Activated naive CD4-positive, alpha-beta T cell treated with anti-CD3 and anti-CD28 coated beads for 36 hours (primary cell): ENCODE measurements at regions not wholly inside any gene's neighbourhood (a gene's known extent, or its start where the extent isn't known, plus 50 kb on each side); places are given as distances from the start of the nearest gene placed in this dataset.

ENCODE experiments used
- CTCF ChIA-PET: fragments of 350-600 bp; sonication (Branson Sonifier 250); formaldehyde crosslinking; loops from one replicate; lab custom pipeline; 2021; ENCODE audit warnings: antibody characterized with exemption; lab: Charles Lee
- DNase-seq: peaks from one replicate; pipeline ENCODE4 v3.0.0-alpha.2; 2020
- H3K27ac Mint-ChIP-seq: one replicate; pipeline ENCODE4 v1.8.0; 2021; ENCODE audit warnings: mild to moderate bottlenecking, mixed read lengths
- H3K27me3 Mint-ChIP-seq: one replicate; pipeline ENCODE4 v1.8.0; 2021; ENCODE audit warnings: low read depth, mixed read lengths
- H3K36me3 Mint-ChIP-seq: one replicate; pipeline ENCODE4 v1.8.0; 2021; ENCODE audit warnings: low read depth, mixed read lengths
- H3K4me1 Mint-ChIP-seq: one replicate; pipeline ENCODE4 v1.8.0; 2021; ENCODE audit warnings: low read depth, mixed read lengths
- H3K4me3 Mint-ChIP-seq: one replicate; pipeline ENCODE4 v1.8.0; 2021; ENCODE audit warnings: mild to moderate bottlenecking, moderate library complexity, mixed read lengths
- H3K9me3 Mint-ChIP-seq: one replicate; pipeline ENCODE4 v1.8.0; 2021; ENCODE audit warnings: mixed read lengths
- intact Hi-C: fragments of 100-400 bp; cut with micrococcal nuclease; formaldehyde crosslinking; loops from one replicate; pipeline ENCODE4 v1.15.1; 2023

DNA sequence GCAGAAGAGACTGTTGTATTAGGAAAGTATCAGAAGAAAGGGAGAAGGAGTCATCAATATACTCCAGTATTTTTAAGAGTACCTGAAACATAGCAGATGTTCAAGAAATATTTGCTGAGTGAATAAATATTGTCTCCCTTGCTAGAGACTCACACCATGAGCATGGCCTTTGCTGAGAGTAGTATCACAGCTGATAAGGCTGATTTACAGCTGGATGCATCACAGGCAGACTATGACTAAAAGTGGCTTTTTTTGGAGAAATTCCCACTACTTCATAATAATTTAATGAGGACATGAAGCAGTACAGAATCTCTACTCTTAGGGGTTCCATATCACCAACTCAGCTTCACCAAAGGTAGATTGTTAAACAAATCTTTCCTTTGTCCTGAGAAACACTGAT is 373.3 kb downstream of the RBM43 start:
- intact Hi-C loops: no loop called here
- Mint-ChIP-seq H3K36me3 (no peaks in the 10 kb centered on the region), H3K27ac (no peak overlapping the region), H3K9me3 (peaks cover 2% of the 10 kb centered on the region), H3K27me3 (peaks cover 6% of the 10 kb centered on the region), H3K4me1 (no peaks in the 10 kb centered on the region), H3K4me3 (no peak overlapping the region)
- CTCF ChIA-PET: no interaction called here
- no peak for DNase-seq

DNA sequence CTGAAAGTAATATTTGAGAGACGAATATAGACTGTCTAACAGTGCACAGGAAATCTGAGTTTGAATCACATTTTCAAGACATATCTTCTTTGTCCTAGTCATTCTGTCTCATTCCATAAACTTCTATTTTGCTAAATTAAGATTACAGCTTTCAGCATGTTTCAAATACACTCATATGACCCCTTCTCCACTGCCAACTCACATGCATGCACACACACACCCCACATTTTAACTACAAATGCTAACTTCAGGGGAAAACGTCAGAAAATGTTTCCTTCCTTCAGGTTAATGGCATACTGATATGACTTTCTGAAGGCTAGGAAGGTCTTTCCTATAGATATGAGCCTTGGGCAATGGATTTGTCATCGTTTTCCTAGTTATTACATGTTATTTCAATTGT is 373.7 kb downstream of the RBM43 start:
- Mint-ChIP-seq H3K27me3 (peaks cover 6% of the 10 kb centered on the region), H3K4me1 (no peaks in the 10 kb centered on the region), H3K36me3 (no peaks in the 10 kb centered on the region), H3K9me3 (no peaks in the 10 kb centered on the region), H3K4me3 (no peak overlapping the region), H3K27ac (no peak overlapping the region)
- CTCF ChIA-PET: no interaction called here
- intact Hi-C loops: no loop called here
- no peak for DNase-seq

DNA sequence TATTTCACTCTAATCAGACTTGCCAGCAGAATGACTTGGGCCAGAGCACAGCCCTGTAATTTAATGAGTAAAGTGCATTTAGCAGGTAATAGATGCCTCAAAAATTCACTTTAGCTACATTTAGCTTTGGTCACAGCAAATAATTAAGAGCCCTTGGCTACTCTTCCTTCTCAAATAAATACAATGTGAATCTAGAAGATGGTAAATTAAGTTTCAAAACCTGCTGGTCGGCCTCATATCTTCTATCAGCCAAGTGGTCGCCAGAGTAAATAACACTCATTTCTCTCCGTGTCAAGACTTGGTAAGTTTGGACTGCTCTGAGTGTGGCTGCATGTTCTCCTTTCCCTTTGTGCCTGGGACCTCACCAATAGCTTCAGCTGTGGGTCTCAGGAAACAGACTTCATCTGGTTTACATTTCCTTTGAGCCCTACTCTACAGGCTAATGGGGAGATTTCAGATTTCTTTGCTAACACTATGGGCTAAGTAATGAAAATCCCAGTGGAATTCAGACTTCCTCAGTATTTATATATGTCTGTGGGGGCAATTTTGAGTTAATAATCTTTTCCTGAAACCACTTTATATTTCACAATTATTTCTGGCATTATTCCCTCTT is 375.8 kb downstream of the RBM43 start:
- Mint-ChIP-seq H3K4me1 (no peaks in the 10 kb centered on the region), H3K27me3 (peaks cover 2% of the 10 kb centered on the region), H3K9me3 (no peaks in the 10 kb centered on the region), H3K4me3 (no peak overlapping the region), H3K27ac (no peak overlapping the region), H3K36me3 (no peaks in the 10 kb centered on the region)
- intact Hi-C loops: no loop called here
- DNase-seq: no peak
- CTCF ChIA-PET: no interaction called here

DNA sequence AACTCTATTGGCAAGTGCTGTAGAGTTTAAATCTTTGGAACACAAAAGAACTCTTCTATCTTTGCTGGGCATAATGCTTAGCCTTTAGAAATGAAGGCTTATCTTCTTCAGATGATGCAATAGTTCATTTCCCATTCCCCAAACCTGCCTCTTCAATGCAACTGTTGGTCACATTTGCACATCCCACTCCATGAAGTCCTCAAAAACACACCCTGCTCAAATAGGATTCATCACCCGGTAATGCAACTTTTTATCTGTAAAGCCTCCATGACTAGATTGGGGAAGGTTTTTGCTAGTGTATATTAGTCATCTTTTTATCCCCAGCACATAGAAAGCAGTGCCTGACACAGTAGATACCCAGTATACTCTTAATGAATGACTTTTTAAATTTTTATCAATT is 376.4 kb downstream of the RBM43 start:
- H3K9me3 Mint-ChIP-seq: no peaks in the 10 kb centered on the region
- no peak overlapping the region for H3K27ac Mint-ChIP-seq
- H3K4me1 Mint-ChIP-seq: no peaks in the 10 kb centered on the region
- no peaks in the 10 kb centered on the region for H3K36me3 Mint-ChIP-seq
- H3K27me3 Mint-ChIP-seq: peaks cover 3% of the 10 kb centered on the region
- H3K4me3 Mint-ChIP-seq: no peak overlapping the region
- no peak for DNase-seq
- intact Hi-C loops: no loop called here
- CTCF ChIA-PET: no interaction called here

DNA sequence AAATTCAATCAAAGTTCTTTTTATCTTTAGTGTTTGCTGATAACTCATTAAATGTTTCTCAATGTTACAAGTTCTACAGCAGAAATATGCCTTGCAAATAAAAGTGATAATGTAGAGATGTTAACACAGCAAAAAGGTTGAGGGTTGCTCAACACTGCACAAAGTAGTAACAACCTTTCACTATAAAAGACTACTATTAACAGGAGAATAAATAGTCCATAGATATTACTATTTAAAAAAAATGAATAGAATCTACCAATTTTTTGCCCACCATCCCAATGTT is 378.1 kb downstream of the RBM43 start:
- no peak overlapping the region for H3K27ac Mint-ChIP-seq
- intact Hi-C loops: no loop called here

DNA sequence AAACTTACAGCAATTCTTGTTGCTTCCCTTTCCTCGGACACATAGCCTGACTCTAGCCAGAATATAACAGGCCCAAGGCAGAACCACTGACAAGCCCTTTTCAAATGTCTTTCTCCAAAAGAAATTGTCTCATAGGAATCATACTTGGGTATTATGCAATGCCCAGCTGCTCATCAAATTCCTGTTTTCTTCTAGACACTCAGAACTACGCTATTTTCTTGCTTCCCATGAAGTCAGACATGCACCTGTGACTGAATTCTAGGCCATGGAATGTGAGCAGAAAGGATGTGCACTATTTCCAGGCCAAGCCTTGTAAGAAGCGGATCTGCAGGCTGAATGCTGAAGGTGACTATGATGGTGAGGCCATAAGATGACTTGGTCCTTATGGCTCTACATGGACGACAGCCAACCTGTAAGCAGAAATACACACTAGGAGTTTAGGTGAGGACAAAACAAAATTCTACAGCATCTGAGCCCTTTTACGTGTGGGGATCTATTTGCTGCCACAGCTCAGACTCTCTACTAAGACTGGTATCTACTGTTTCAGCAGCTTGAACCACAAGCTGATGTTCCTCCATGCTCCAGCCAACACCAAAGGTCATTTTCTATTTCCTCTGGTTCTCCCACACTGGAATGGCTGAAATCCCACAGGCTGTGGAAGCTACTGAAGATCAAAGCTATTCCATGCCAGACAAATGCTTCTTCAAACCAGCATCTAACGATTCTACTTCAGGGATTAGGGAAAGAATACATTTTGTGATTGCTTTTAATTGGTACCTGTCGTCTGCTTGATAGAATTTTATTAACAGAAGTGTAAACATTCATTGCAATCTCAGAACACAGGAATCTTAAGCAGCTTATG is 378.7 kb downstream of the RBM43 start:
- Mint-ChIP-seq H3K9me3 (no peaks in the 10 kb centered on the region), H3K4me3 (no peak overlapping the region), H3K36me3 (no peaks in the 10 kb centered on the region), H3K4me1 (no peaks in the 10 kb centered on the region), H3K27ac (no peak overlapping the region), H3K27me3 (peaks cover 7% of the 10 kb centered on the region)
- no peak for DNase-seq
- CTCF ChIA-PET: no interaction called here
- intact Hi-C loops: no loop called here

More for the DNA sequence above, 378.1 kb downstream of the RBM43 start:
- Mint-ChIP-seq H3K36me3 (no peaks in the 10 kb centered on the region), H3K9me3 (no peaks in the 10 kb centered on the region), H3K4me1 (no peaks in the 10 kb centered on the region), H3K27me3 (peaks cover 7% of the 10 kb centered on the region), H3K4me3 (no peak overlapping the region)
- CTCF ChIA-PET: no interaction called here
- no peak for DNase-seq

DNA sequence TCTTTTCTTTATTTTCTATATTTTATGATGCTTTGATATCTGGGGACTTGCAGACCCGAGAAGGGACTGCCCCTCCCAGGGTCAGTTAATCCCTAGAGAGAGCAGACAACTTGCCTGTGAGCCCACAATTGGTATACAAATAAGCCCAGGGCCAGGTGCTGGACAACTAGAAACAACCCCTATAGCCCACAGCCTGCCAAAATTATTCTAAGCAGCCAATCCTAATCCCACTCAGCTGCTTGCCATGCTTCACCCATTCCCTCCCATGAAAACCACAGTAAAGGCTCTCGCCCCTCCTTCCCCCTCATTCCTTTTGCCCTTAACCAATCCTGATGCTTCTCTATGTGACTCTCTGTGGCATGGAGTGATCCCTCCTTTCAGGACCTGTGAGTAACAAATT is 380.7 kb downstream of the RBM43 start:
- Mint-ChIP-seq H3K27ac (no peak overlapping the region), H3K27me3 (peaks cover 7% of the 10 kb centered on the region), H3K9me3 (no peaks in the 10 kb centered on the region), H3K4me3 (no peak overlapping the region), H3K36me3 (no peaks in the 10 kb centered on the region), H3K4me1 (no peaks in the 10 kb centered on the region)
- DNase-seq: no peak
- intact Hi-C loops: no loop called here
- CTCF ChIA-PET: no interaction called here

DNA sequence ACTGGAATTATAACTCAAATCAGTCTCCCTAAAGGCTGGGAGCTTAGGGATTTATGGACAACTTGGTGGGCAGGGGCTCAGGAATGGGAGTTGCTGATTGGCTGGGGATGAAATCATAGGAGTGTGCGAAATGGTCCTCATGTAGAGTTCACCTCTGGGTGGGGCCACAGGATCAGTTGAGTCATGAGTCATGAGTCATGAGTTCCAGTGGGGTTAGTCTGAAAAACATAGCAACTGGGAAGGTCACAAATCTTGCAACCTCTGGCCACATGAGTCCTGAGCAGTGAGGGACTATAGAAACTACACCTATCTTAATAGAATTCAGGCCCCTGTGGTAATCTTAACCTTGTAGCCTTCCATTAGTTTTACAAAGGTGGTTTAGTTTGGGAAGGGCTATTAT is 383.3 kb downstream of the RBM43 start:
- no peaks in the 10 kb centered on the region for H3K9me3 Mint-ChIP-seq
- H3K4me3 Mint-ChIP-seq: no peak overlapping the region
- no peaks in the 10 kb centered on the region for H3K4me1 Mint-ChIP-seq
- no peak for DNase-seq
- H3K36me3 Mint-ChIP-seq: no peaks in the 10 kb centered on the region
- H3K27ac Mint-ChIP-seq: no peak overlapping the region
- H3K27me3 Mint-ChIP-seq: peaks cover 7% of the 10 kb centered on the region
- intact Hi-C loops: no loop called here
- CTCF ChIA-PET: interaction anchor here (1.0 kb wide), 1 partner anchor 361 kb away, joined by 3 read pairs; no protein-coding TSS in a partner anchor

DNA sequence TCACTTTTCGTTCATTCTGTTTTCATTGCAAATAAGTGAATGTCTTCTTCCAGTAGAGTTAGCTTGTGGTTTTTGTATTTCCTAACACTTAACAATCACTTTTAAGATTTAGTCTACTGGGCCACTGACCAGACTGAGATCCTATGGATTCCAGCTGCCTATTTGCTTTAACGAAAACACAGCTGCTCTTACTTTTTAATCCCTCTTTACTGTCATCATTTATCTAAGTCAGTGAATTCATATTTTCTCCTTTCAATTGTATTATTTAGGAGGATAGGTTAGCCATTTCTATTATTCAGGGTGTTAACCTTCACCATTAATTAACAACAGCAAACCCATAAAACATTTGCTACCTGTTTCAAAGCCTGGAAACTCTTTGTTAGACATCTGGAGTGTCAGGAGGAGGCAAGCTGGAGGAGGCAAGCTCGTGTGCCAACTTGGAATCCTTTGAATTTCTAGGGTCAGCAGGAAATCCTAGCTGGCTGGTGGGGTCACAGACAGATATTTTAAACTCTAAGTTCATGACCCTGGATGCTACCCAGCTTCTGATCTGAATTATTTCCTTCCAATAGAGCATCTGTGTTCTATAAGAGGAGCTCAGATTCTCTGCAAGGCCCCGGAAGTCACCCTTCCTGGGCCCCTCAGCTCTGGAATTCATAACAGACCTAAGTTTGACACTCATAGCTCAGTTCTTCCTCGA is 385.3 kb downstream of the RBM43 start:
- Mint-ChIP-seq H3K9me3 (no peaks in the 10 kb centered on the region), H3K36me3 (no peaks in the 10 kb centered on the region), H3K4me3 (no peak overlapping the region), H3K27me3 (peaks cover 7% of the 10 kb centered on the region), H3K4me1 (no peaks in the 10 kb centered on the region), H3K27ac (no peak overlapping the region)
- no peak for DNase-seq
- CTCF ChIA-PET: no interaction called here
- intact Hi-C loops: no loop called here

DNA sequence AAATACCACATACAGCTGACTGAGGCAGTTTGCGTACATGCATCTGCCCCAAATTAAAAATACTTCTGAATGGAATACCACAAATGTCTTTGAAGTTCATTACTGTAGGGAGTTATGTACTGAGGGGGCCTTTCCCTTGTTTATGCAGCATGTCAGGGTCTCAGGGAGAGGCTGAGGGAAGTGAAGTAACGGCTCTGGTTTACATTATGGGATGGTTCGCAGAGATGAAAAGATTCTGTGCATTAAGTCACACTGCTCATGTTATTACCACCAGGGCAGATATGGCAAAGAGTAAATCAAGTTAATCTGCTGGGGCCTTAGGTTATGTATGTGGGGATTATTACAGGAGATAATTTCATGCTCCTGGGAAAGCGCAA is 385.9 kb upstream of the RND3 start:
- DNase-seq: no peak
- no peak overlapping the region for H3K27ac Mint-ChIP-seq
- intact Hi-C loops: no loop called here
- no peaks in the 10 kb centered on the region for H3K9me3 Mint-ChIP-seq
- no peaks in the 10 kb centered on the region for H3K27me3 Mint-ChIP-seq
- H3K4me3 Mint-ChIP-seq: no peak overlapping the region
- CTCF ChIA-PET: no interaction called here
- H3K36me3 Mint-ChIP-seq: no peaks in the 10 kb centered on the region
- H3K4me1 Mint-ChIP-seq: no peaks in the 10 kb centered on the region

DNA sequence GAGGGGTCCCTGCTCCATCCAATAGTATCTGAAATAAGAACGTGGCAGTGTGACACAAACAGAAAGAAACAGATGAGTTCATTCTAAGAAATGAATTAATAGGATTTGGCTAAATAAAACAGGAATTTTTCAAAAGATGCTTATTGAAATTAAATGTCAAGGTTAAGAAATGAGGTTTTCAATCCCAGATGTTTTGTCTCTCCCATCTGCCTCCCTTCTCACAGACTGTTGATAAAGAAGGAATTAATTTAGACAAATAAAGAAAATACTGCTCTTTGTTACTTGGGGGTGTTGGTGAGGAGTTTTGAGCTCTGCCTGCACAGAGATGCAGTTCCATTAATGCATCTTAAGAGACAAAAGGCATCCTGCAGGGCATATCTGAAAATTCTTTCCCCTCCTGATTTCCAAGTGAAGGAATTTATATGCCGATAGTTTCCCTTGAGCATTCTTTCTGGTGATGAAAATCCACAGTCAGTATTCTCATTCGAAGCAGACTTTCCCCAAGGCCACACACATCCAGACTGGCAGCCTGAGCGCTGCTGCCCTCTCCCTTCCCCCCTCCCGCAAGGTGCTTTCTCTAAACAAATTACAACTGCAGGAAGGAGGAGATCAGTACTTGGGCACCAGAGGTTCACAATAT is 385.4 kb upstream of the RND3 start:
- intact Hi-C loops: no loop called here
- H3K9me3 Mint-ChIP-seq: no peaks in the 10 kb centered on the region
- no peak overlapping the region for H3K27ac Mint-ChIP-seq
- H3K36me3 Mint-ChIP-seq: no peaks in the 10 kb centered on the region
- H3K4me3 Mint-ChIP-seq: no peak overlapping the region
- CTCF ChIA-PET: no interaction called here
- no peak for DNase-seq
- no peaks in the 10 kb centered on the region for H3K27me3 Mint-ChIP-seq
- no peaks in the 10 kb centered on the region for H3K4me1 Mint-ChIP-seq

DNA sequence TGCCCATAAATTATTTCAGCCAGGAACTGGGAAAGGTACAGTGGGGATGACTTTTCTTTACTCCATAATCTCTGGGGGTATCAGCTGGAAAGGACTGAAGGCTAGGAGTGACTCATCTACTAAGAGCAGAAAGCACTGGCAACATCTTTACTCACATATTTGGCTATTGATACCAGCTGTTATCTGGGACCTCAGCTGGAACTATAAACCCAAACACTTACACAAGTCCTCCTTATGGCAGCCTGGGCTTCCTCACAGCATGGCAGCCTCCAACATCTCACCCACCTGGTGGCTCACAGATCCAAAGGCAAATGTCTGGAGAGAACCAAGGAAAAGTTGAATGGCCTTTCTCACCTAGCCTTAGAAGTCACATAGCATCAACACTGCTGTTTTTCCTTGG is 379.0 kb upstream of the RND3 start:
- no peaks in the 10 kb centered on the region for H3K36me3 Mint-ChIP-seq
- CTCF ChIA-PET: no interaction called here
- H3K4me3 Mint-ChIP-seq: no peak overlapping the region
- intact Hi-C loops: no loop called here
- no peak for DNase-seq
- no peaks in the 10 kb centered on the region for H3K27me3 Mint-ChIP-seq
- peaks cover 8% of the 10 kb centered on the region for H3K9me3 Mint-ChIP-seq
- no peak overlapping the region for H3K27ac Mint-ChIP-seq
- H3K4me1 Mint-ChIP-seq: no peaks in the 10 kb centered on the region
